ENCODE measurements at regions not wholly inside any gene's neighbourhood (a gene's known extent, or its start where the extent isn't known, plus 50 kb on each side); places are given as distances from the start of the nearest gene placed in this dataset.
"Not testable (repeated sequence)": the region's sequence is repeated elsewhere in the genome, so short reads cannot be mapped to it uniquely, and the experiment has no call there.

DNA sequence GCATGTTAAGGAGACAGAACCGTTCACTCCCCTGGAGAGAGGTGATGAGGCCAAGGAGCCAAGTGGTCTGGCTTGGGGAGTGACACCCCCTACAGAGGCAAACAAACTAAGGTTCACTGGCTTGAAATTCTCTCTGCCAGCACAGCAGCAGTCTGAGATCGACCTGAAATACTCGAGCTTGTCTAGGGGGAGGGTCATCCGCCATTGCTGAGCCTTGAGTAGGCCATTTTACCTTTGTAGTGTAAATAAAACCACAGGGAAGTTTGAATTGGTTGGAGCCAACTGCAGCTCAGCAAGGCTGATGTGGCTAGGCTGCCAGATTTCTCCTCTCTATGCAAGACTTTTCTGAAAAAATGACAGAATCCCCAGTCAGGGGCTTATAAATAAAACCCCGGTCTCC is 52.9 kb downstream of the CDY2B start:
- not testable (repeated sequence) for H3K9me3 ChIP-seq (ENCODE audit: control insufficient read depth in 2 of 2, insufficient read depth in 1 of 2, low read depth in 1 of 2, low read length in 1 of 2); FAIRE-seq; H3K4me3 ChIP-seq (ENCODE audit: low read depth in 1 of 3, low read length in 3 of 3); H3K27ac ChIP-seq (ENCODE audit: low read depth in 1 of 3, low read length in 2 of 3); H3K27me3 ChIP-seq (ENCODE audit: control insufficient read depth in 3 of 3, insufficient read depth in 3 of 3, low read length in 3 of 3); H3K4me1 ChIP-seq (ENCODE audit: control insufficient read depth in 3 of 3, insufficient read depth in 2 of 3, low read depth in 1 of 3, low read length in 2 of 3); H3K36me3 ChIP-seq (ENCODE audit: control insufficient read depth in 3 of 3, insufficient read depth in 2 of 3, low read depth in 1 of 3, low read length in 3 of 3); DNase-seq
- no CpG with 5 or more reads among the region's 5 CpGs for WGBS, 3 donors

- not testable (repeated sequence) for FAIRE-seq; H3K9me3 ChIP-seq (ENCODE audit: control insufficient read depth in 2 of 2, insufficient read depth in 1 of 2, low read depth in 1 of 2, low read length in 1 of 2); H3K4me3 ChIP-seq (ENCODE audit: low read depth in 1 of 3, low read length in 3 of 3); H3K36me3 ChIP-seq (ENCODE audit: control insufficient read depth in 3 of 3, insufficient read depth in 2 of 3, low read depth in 1 of 3, low read length in 3 of 3); DNase-seq; H3K4me1 ChIP-seq (ENCODE audit: control insufficient read depth in 3 of 3, insufficient read depth in 2 of 3, low read depth in 1 of 3, low read length in 2 of 3); H3K27me3 ChIP-seq (ENCODE audit: control insufficient read depth in 3 of 3, insufficient read depth in 3 of 3, low read length in 3 of 3); H3K27ac ChIP-seq (ENCODE audit: low read depth in 1 of 3, low read length in 2 of 3)
- no CpG with 5 or more reads among the region's 4 CpGs for WGBS, 3 donors
These were observed 60.3 kb downstream of the CDY2B start for GRCh38 chrY:17819700-17820099.

- FAIRE-seq, result peak; percentile 93
- not testable (repeated sequence) for H3K9me3 ChIP-seq (ENCODE audit: control insufficient read depth in 2 of 2, insufficient read depth in 1 of 2, low read depth in 1 of 2, low read length in 1 of 2); H3K27ac ChIP-seq (ENCODE audit: low read depth in 1 of 3, low read length in 2 of 3); H3K4me3 ChIP-seq (ENCODE audit: low read depth in 1 of 3, low read length in 3 of 3); DNase-seq; H3K27me3 ChIP-seq (ENCODE audit: control insufficient read depth in 3 of 3, insufficient read depth in 3 of 3, low read length in 3 of 3); H3K36me3 ChIP-seq (ENCODE audit: control insufficient read depth in 3 of 3, insufficient read depth in 2 of 3, low read depth in 1 of 3, low read length in 3 of 3); H3K4me1 ChIP-seq (ENCODE audit: control insufficient read depth in 3 of 3, insufficient read depth in 2 of 3, low read depth in 1 of 3, low read length in 2 of 3)
- no CpG with 5 or more reads among the region's 3 CpGs for WGBS, 3 donors
These were observed 60.9 kb downstream of the CDY2B start for GRCh38 chrY:17819025-17819646.

DNA sequence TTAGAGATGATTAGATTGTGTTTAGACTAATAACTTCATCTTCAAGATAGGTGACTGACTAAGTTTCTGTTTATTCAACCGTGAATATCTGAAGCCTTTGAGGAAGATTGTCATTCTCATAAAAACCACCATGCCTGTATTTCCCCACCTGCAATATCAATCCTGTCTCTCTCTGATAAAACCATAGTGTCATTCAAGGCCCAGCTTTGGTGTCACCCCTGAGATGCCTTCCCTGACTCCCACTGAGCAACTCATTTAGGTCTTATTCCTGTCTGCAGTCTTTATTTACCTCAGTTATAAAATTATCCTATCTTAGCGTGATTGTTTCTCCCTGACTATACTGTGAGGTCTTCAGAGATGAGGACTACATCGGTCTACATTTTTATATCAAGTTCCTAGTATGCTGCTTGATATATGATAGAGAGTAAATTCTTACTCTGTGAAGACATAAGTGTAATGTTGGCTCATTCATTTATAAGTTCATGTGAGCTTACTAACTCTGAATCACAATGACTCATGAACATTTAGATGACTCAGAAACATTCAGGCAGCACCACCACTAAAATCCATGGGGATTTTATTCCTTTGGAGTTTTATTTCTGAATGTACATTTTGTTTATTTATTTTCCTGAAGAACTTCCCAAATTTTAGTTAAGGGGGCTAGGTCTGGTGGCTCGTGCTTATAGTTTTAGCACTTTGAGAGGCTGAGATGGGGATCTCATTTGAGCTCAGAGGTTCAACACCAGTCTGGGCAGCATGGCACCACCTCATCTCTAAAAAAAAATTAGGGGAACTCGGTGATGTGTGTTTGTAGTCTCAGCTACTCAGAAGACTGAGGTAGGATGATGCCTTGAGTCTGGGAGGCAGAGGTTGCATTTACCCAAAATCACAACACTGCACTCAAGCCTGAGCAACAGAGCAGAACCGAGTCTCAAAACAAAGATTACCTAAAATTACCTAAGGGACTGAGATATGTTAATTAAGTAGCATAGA is 62.6 kb downstream of the CDY2B start:
- not testable (repeated sequence) for FAIRE-seq; H3K27ac ChIP-seq (ENCODE audit: low read depth in 1 of 3, low read length in 2 of 3); H3K36me3 ChIP-seq (ENCODE audit: control insufficient read depth in 3 of 3, insufficient read depth in 2 of 3, low read depth in 1 of 3, low read length in 3 of 3); DNase-seq; H3K27me3 ChIP-seq (ENCODE audit: control insufficient read depth in 3 of 3, insufficient read depth in 3 of 3, low read length in 3 of 3); H3K4me3 ChIP-seq (ENCODE audit: low read depth in 1 of 3, low read length in 3 of 3); H3K9me3 ChIP-seq (ENCODE audit: control insufficient read depth in 2 of 2, insufficient read depth in 1 of 2, low read depth in 1 of 2, low read length in 1 of 2); H3K4me1 ChIP-seq (ENCODE audit: control insufficient read depth in 3 of 3, insufficient read depth in 2 of 3, low read depth in 1 of 3, low read length in 2 of 3)
- WGBS, 3 donors, result no CpG with 5 or more reads among the region's 6 CpGs

DNA sequence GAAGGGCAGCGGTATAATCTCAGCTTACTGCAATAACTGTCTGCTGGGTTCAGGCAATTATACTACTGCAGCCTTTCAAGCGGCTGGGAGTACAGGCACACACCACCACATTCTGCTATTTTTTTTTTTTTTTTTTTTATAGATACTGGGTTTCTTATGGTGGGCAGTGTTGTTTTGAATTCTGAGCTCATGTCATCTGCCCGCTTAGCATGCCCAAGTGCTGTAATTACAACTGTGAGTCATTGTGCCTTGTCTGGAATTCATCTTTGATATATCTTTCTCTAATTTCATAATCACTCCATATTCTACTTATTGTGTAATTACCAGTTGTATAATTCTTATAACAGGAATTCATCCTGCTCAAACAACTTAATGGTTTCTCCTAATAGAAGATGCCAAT is 67.4 kb downstream of the CDY2B start:
- H3K9me3 ChIP-seq (ENCODE audit: control insufficient read depth in 2 of 2, insufficient read depth in 1 of 2, low read depth in 1 of 2, low read length in 1 of 2); H3K27ac ChIP-seq (ENCODE audit: low read depth in 1 of 3, low read length in 2 of 3); H3K4me1 ChIP-seq (ENCODE audit: control insufficient read depth in 3 of 3, insufficient read depth in 2 of 3, low read depth in 1 of 3, low read length in 2 of 3); DNase-seq; H3K27me3 ChIP-seq (ENCODE audit: control insufficient read depth in 3 of 3, insufficient read depth in 3 of 3, low read length in 3 of 3); H3K4me3 ChIP-seq (ENCODE audit: low read depth in 1 of 3, low read length in 3 of 3); FAIRE-seq; H3K36me3 ChIP-seq (ENCODE audit: control insufficient read depth in 3 of 3, insufficient read depth in 2 of 3, low read depth in 1 of 3, low read length in 3 of 3): not testable (repeated sequence)
- WGBS, 3 donors, result no CpG with 5 or more reads among the region's 3 CpGs

- FAIRE-seq; H3K27me3 ChIP-seq (ENCODE audit: control insufficient read depth in 3 of 3, insufficient read depth in 3 of 3, low read length in 3 of 3); H3K27ac ChIP-seq (ENCODE audit: low read depth in 1 of 3, low read length in 2 of 3); H3K4me1 ChIP-seq (ENCODE audit: control insufficient read depth in 3 of 3, insufficient read depth in 2 of 3, low read depth in 1 of 3, low read length in 2 of 3); H3K36me3 ChIP-seq (ENCODE audit: control insufficient read depth in 3 of 3, insufficient read depth in 2 of 3, low read depth in 1 of 3, low read length in 3 of 3); H3K9me3 ChIP-seq (ENCODE audit: control insufficient read depth in 2 of 2, insufficient read depth in 1 of 2, low read depth in 1 of 2, low read length in 1 of 2); DNase-seq; H3K4me3 ChIP-seq (ENCODE audit: low read depth in 1 of 3, low read length in 3 of 3): not testable (repeated sequence)
- WGBS, 3 donors, result no CpG with 5 or more reads among the region's 2 CpGs
These were observed 80.1 kb downstream of the CDY2B start for GRCh38 chrY:17799915-17800314.

- DNase-seq; H3K36me3 ChIP-seq (ENCODE audit: control insufficient read depth in 3 of 3, insufficient read depth in 2 of 3, low read depth in 1 of 3, low read length in 3 of 3); H3K4me3 ChIP-seq (ENCODE audit: low read depth in 1 of 3, low read length in 3 of 3); H3K27ac ChIP-seq (ENCODE audit: low read depth in 1 of 3, low read length in 2 of 3); H3K27me3 ChIP-seq (ENCODE audit: control insufficient read depth in 3 of 3, insufficient read depth in 3 of 3, low read length in 3 of 3); FAIRE-seq; H3K4me1 ChIP-seq (ENCODE audit: control insufficient read depth in 3 of 3, insufficient read depth in 2 of 3, low read depth in 1 of 3, low read length in 2 of 3); H3K9me3 ChIP-seq (ENCODE audit: control insufficient read depth in 2 of 2, insufficient read depth in 1 of 2, low read depth in 1 of 2, low read length in 1 of 2): not testable (repeated sequence)
- WGBS, 3 donors, result no CpG with 5 or more reads among the region's 3 CpGs
These were observed 92.8 kb downstream of the CDY2B start for GRCh38 chrY:17787214-17787613.

DNA sequence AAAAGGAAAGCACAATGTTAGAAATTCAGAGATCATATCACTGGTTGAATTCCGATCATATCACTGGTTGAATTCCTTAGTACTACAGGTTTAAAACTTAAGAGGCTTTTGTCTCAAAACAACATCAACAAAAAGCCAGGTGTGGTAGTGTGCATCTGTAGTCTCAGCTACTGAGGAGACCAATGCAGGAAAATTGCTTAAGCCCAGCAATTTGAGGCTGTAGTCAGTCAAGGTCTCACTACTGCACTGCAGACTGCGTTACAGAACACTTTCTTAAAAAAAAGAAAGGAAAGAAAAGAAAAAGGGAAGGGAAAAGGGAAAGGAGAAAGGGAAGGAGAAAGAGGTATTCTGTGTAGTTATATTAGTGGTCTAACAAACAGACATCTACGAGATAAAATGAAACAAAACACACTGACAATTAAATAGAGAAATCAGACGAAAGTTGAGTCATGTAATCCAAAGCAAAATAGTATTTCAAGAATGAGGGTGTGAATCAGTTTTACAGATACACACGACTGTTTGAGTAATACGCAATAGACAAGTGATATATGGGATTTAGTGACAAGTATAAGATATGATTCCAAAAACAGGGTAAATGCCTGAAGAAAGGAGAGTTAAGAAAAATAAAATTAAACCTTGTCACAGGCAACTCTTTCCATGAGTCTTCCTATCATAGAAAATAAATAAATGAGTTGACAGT is 113.9 kb downstream of the CDY2B start:
- not testable (repeated sequence) for DNase-seq; H3K9me3 ChIP-seq (ENCODE audit: control insufficient read depth in 2 of 2, insufficient read depth in 1 of 2, low read depth in 1 of 2, low read length in 1 of 2); H3K27me3 ChIP-seq (ENCODE audit: control insufficient read depth in 3 of 3, insufficient read depth in 3 of 3, low read length in 3 of 3); H3K36me3 ChIP-seq (ENCODE audit: control insufficient read depth in 3 of 3, insufficient read depth in 2 of 3, low read depth in 1 of 3, low read length in 3 of 3); H3K4me3 ChIP-seq (ENCODE audit: low read depth in 1 of 3, low read length in 3 of 3); H3K4me1 ChIP-seq (ENCODE audit: control insufficient read depth in 3 of 3, insufficient read depth in 2 of 3, low read depth in 1 of 3, low read length in 2 of 3); H3K27ac ChIP-seq (ENCODE audit: low read depth in 1 of 3, low read length in 2 of 3); FAIRE-seq
- no CpG with 5 or more reads among the region's 6 CpGs for whole genome bisulfite sequencing, 3 donors

Data from small intestine (tissue), 7 donors.